ENCODE measurements at regions not wholly inside any gene's neighbourhood (a gene's known extent, or its start where the extent isn't known, plus 50 kb on each side); places are given as distances from the start of the nearest gene placed in this dataset.

DNA sequence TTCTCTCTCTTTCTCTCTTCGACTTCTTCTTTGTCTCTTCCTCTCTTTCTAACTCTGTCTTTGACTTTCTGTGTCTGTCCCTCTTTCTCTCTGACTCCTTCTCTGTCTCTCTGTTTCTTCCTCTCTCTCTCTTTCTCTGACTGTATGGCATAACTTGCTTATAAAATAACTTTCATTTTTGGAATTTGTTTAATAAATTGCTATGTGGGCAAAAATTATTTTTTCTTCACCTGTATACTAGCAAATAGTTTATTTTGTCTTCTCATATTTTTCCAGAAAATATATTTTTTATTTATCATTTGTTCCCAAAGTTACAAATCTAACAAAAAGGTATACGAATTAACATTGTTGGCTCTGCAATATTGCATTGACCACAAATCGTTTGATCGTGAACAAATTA lies 305.7 kb upstream of the FAM98A start:
- DNase-seq, result no peak

DNA sequence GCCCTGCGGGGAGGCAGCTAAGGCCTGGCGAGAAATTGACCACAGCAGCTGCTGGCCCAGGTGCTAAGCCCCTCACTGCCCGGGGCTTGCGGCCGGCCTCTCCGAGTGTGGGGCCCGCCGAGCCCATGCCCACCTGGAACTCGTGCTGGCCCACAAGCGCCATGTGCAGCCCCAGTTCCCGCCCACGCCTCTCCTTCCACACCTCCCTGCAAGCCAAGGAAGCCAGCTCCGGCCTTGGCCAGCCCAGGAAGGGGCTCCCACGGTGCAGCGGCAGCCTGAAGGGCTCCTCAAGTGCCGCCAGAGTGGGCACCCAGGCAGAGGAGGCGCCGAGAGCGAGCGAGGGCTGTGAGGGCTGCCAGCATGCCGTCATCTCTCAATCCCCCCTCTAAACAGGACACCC lies 304.6 kb upstream of the FAM98A start:
- no peak for DNase-seq

DNA sequence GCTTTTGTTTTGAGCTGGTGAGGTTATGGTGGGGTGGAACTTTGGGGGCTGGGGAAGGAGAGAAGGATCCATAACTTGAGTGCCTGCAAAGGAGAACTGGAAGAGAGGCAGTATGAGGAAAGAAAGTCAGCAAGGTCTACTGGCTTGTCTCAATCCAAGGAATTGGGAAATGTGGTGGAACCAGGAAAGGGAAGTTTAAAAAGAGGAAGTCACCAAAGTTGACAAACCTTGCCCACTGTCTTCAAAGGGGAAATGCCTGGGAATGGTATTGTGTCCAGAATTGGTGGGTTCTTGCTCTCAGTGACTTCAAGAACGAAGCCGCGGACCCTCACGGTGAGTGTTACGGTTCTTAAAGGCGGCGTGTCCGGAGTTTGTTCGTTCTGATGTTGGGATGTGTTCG lies 304.1 kb upstream of the FAM98A start:
- no peak for DNase-seq

DNA sequence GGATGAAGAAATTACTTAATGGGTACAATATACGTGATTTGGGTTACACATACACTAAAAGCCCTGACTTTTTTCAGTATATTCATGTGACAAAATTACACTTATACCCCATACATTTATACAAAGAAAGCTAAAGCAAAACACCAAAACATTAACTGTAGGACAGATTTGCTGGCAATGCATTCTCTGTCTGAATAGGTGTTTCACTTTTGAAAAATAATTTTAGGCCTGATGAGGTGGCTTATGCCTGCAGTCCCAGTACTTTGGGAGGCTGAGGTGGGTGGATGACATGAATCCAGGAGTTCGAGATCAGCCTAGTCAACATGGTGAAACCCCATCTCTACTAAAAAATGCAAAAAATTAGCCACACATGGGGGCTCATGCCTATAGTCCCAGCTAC lies 301.5 kb upstream of the FAM98A start:
- no peak for DNase-seq

DNA sequence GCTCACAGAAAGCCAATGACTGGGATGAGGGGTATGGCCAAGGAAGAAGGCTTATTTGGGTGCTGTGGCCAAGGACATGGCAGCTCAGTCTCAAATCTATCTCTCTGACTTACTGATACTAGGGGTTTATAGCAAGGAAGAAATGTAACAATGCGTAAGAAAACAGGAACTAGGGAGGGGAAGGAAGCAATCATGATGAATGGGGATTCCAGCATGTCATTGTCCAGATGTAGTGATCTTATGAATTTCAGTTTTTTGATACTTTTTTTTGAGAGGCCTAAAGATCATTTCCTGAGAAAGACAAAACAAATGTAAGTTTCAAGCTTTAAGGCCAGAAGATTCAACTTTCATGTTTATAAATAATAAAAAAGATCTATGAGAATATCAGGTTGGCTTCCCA lies 298.6 kb upstream of the FAM98A start:
- DNase-seq, result no peak

DNA sequence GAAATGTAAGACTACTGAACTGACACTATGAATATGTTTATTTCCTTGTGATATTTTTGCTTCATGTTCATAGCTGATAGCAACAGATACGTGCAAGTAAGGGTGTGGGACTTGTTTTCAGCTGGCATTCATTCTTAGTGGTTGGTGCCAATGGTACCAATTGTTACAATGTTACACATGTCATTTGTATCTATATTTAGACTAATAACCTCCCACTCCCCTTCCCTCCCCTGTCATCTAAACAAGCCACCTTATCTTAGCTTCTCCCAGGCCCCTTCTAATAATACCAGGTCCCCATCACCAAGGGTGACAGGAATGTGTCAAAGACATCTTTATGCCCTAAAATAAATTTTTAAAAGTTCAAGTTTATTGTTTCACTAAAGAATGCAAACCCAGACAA lies 294.7 kb upstream of the FAM98A start:
- DNase-seq, result no peak

DNA sequence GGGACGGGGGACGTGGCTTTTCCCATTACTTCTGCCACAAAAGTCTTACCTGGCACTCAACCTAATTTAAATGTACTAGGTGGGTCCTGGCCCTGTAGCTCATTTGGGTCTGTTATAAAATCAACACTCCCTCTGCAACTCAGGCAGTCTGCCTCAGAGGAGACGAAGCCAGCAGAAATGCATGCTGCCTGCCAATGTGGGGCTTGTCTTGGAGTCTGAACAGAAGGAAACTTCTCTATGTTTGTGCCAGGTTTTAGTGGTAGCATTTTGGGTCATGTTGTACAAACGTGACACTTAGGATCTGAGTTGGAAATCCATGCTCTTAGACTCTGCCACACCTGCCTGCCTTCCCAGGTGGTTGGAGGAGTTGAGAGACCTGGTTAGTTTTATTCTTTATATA lies 292.5 kb upstream of the FAM98A start:
- DNase-seq, result no peak

DNA sequence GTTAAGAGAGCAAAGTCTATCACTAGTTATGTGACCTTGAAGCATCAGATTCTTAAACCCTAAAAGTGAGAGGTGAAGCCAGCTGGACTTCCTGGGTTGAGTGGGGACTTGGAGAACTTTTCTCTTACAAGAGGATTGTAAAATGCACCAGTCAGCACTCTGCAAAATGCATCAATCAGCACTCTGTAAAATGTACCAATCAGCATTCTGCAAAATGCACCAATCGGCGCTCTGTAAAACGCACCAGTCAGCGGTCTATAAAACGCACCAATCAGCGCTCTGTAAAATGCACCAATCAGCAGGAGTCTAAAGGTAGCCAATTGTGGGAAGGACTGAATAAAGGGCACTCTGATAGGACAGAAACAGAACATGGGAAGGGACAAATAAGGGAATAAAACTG lies 291.6 kb upstream of the FAM98A start:
- DNase-seq, result no peak

DNA sequence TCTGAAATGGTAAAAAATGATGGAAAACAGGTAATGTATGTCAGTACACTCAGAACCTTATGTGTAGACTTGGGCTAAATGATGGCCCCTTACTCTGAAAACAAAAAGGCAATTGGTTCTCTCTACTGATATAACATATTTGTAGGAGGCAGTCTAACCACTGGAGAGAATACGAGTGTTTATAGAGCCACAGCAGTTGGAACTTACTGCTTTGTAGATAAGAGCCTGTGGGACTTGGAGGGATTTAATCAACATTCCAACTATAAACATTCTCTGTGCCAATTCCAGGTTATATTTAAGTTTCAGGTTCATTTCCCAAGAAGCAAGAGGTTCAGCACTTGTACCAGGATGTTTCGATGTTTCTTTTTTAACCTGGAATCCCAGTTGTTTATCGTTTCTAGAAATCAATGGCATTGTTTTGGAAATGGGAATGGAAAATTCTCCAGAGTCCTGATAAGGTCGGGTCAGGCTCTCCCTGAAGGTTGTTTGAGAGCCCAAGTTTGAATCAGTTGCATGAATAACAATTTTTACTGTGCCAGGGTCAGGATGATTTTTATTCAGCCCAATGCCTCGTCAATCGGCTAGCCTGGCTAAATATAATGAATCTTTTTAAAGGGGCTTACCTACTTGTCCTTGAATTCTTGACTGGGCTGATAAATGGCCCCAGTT lies 278.4 kb upstream of the FAM98A start:
- no peak for DNase-seq

DNA sequence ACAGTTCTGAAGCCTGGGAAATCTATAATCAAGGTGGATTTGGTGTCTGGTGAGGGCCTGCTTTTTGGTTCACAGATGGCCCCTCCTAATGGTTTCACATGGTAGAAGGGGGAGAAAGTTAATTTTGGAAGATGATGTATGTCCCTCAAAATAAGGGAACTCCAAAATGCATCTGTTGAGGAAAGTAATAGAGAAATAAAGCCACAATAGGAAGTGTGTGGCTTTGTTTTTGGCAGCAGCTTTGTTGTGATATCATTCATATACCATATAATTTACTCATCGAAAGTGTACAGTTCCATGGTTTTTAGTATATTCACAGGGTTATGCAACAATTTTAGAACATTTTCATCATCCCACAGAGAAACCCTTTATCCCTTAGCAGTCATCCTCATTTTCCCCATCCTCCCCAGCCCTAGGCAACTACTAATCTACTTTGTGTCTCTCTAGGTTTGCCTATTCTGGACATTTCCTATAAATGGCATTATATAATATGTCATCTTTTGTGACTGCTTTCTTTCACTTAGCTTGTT lies 274.0 kb upstream of the FAM98A start:
- DNase-seq, result no peak

DNA sequence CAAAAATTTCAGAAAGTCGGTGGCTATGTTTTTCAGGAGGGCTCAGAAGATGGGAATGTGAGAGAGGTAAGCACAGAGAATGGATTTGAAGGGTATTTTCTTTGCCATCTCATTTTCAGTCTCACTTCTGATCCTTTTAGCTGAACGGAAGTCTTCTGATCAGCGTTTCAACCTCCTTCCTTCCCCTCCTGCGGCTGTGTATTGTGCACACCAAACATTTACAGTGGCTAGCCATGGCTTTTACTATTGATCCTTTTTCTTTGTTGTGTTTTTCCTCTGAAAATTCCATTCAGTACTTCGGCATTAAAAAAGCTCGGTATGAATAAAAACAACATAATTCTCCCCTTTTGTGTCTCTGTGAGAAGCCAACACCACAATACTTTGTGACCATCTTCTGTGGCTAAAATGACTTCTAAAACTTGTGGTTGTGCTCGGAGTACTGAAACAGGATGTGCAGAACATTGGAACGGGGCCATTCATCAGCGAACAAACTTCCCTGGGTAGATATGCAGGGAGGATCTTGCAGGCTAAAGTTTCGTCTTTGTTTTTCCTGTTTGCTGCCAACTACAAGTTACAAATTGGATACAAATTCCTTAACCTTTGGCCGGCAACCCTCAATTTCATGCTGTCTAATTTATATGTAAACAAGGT lies 260.8 kb upstream of the FAM98A start:
- no peak for DNase-seq

DNA sequence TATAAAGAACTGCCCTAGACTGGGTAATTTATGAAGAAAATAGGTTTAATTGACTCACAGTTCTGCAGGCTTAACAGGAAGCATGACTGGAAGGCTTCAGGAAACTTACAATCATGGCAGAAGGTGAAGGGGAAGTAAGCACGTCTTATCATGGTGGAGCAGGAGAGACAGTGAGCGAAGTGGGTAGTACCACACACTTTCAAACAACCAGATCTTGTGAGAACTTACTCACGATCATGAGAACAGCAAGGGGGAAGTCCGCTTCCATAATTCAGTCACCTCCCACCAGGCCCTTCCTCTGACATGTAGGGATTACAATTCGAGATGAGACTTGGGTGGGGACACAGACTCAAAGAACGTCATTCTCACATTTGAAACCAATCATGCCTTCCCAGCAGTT lies 260.1 kb upstream of the FAM98A start:
- no peak for DNase-seq

DNA sequence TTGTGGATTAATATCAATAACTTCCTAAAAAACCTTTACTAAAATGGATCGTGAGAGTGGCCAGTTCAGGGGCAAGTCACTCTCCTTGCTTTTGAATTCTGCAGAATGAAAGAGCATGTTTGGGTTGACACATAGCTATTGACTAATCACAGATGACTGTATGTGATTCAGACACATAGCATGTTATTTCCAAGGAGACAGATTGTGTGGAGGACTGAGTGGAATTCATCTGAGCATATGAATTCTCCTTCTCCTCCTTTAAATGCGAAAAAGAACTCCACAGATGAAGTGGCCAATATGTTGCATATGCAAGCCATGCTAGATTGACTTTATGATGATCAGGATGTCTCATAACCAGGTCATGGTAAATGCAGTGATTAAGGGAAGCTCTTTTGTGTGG lies 249.4 kb upstream of the FAM98A start:
- DNase-seq, result no peak

DNA sequence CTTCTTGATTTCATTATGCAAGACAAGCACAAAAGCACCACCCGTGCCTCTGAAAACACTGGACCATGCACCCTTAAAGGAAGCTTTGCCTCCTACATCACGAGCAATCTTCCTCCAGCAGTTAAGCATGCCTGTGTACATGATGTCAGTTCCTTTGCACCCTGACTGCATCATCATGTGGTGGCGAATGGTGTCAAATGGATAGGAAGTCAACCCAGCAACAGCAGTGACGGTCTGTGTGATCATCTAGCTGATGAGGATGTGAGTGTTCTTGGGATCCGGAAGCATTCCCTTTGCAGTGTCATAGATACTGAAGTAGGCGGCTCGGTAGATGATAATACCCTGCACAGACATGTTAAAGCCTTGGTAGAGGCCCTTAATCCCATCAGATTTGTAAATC lies 240.7 kb upstream of the FAM98A start:
- no peak for DNase-seq

DNA sequence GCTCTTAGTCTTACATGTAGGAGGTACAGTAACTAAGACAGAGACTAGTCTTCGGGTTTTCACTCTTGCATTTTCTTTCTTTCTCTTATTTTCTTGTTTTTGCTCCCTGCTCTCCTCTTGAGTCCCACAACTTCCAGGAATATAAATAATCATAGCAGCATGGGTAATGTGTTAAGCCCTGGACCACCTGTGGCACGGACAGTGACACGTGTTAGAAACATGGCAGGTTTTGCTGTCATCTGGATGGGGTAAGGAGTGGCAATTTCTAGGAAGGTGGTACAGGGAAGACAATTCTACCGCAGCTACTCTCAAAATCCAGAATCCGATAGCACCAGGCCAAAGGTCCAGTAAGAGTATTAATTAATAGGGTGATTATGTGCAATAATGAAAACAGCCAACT lies 237.5 kb upstream of the FAM98A start:
- DNase-seq, result no peak

DNA sequence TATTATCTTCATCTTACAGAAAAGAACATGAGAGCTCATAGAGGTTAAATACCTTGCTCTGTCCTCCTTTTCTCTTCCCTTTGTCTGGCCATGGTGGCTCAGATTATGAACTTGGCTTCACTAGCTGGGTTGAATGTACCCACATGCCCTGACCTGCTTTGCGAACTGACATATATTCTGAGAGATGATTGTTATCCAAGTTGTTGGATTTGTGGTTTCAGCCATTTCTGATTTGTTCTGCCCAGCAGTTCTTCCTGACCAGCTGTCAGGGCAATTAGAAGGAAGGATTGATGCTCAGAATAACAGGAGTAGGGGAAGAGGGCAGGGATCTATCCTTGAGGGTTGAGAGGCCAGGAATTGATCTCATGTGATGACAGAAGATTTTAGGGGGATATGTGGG lies 236.8 kb upstream of the FAM98A start:
- no peak for DNase-seq

DNA sequence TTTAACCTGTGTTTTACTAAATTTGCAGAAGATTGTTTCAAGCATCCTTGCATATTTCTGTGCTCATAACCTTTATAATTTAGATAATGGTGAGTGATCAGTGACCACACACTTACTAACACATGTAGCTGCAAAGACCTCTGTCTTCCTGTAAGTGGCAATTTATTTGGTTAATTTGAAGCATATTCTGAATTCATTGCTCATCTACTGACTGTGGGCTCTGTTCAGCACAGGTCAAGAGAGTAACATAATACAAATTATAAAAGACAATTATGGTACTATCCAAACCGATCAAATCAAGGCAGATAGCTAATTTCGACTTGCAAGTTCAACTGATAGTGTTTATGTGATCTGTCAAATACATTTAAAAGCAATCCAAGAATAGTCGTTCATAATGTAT lies 223.9 kb upstream of the FAM98A start:
- no peak for DNase-seq

DNA sequence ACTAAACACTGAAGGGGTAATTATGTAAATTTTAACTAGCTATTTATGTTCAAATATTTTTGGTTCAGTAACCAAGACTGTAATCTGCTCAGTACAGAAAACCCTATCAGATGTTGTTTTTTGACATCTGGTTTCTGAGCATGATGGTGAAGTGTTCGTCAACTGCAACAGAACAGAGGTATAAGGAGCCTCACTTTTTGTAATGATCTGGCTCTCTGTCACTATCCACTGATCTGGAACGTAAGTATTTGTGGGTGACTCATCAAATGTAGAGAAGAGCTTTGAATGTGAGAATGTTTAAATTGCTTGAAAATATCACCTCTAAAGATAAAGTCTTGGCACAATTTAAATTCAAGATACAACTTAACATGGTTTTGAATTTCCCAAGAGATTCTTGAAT lies 213.6 kb upstream of the FAM98A start:
- DNase-seq, result no peak

DNA sequence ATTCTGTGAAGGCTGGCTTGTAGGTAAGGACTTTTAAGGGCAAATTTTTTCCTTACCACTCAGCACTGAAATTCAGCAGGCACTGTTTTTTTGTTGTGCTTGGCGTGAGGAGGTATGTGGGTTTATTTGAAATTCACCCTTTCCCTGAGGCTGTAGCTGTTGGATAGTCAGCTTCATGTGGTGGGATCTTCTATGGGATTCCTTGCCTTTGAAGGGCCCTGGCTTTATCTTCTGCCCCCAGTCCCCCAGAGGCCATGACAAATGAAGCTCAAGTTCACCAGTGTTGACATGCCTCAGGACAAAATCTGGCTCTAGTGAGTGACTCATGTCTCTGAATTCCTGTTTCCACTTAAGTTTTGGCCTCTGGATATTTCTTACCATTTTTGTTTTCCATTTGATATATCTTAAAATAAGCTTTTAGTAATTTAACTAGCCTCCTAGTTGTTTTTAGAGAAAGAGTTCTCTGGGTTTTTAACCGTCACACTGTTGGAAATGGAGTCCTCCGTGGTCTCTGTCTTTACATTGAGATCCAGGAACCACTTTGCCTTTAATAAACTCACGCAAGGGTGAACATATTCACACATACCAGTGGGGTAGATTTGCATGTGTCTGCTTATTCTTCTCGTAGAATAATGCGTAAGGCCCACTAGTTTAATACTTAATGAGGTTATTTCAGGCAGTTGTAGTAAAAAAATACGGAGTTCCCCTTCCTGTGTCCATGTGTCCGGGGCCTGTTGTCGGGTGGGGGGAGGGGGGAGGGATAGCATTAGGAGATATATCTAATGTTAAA lies 211.1 kb upstream of the FAM98A start:
- DNase-seq, result no peak

DNA sequence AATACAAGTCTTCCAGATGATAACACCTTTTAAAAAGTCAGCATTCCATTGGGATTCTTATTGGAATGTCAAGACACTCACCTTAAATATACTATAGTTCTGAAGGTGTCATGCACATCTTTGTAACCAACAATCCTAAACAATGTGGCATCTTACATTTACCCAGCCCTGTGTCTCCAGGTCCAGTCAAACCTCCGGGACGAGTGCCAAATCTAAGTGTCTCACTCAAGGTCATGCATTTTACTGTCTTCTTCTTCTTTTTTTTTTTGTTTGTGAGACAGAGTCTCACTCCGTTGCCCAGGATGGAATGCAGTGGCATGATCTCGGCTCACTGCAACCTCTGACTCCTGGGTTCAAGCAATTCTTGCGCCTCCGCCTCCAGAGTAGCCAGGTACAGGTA lies 206.9 kb upstream of the FAM98A start:
- no peak for DNase-seq

DNA sequence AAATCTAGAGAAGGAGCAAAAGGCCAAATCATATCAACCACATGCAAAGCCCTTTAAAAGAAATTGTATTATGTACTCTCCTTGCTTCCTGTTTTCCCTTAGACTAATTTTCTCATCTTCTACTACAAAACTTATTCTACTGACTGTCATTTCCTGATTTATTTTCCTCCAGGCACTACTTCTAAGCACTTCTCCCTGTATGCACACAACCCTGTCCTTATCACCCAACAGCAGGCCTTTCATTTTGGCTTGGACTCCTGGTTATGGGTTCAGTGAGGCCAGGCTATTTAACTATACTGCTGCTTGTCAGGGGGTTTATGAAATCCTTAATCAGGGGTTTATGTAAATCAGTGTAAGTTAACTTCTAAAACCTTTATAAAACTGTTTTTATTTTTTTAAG lies 205.1 kb upstream of the FAM98A start:
- DNase-seq, result no peak

DNA sequence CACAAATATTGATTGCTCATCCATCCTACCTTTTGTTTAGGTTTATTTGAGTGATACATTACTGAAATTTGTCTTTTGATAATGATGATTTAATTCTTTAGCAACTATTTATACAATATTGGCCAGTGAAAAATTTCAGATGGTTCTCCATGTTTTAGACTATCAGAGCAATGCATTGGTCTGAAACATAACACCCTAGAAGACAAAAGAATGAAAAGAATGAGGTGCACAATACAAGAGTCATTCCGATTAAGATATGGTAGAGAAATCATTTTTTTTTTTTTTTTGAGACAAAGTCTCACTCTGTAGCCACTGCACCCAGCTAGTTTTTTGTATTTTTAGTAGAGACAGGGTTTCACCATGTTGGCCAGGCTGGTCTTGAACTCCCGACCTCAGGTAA lies 197.4 kb upstream of the FAM98A start:
- no peak for DNase-seq

DNA sequence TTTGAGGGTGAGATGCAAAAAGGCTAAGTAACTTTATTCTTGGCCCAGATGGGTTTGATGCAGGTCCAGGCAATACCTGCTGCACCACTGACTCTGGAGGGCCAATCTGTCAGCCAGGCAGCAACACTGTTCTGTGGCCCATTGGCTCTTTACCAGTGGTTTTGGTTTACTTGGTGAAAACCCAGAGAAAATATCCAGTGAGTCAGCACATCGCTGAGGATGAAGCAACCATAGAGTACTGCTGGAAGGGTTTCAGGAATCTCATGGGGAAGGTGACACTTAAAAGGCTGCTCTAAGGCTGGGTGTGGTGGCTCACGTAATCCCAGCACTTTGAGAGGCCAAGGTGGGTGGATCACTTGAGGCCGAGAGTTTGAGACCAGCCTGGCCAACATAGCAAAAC lies 192.5 kb upstream of the FAM98A start:
- DNase-seq, result no peak

DNA sequence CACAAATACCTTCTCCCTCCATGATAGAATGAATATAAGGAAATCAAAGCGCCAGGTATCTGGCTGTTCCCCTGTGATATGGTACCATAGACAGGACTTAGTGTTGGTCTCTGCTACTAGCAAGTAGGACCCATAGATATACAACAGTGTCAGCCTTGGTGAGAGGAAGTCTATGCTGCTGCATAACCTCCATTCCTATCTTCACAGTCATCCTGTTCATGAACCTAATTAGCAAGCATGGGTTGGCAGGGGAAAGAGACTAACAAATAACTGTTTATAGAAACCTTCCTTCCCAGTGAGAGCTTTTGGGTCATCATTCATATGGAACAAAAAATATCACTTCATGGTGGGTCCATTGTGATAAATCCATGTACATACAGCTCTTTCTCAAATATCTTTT lies 188.9 kb upstream of the FAM98A start:
- no peak for DNase-seq
